PC-9 (cell line): ENCODE measurements at regions not wholly inside any gene's neighbourhood (a gene's known extent, or its start where the extent isn't known, plus 50 kb on each side); places are given as distances from the start of the nearest gene placed in this dataset.

ENCODE experiments used
- EZH2 ChIP-seq: fragments of 200-600 bp; sonication (generic); IDR thresholded peaks from 2 replicates; pipeline ENCODE4 v1.8.0; 2017; ENCODE audit warnings: antibody characterized with exemption, low read depth
- TF ChIP-seq, protein P1 (sequence below): fragments of 200-600 bp; sonication (generic); conservative IDR thresholded peaks from 2 replicates; pipeline ENCODE4 v1.6.1; 2017; ENCODE audit warnings: mixed run types, antibody characterized with exemption, mild to moderate bottlenecking, moderate library complexity

DNA sequence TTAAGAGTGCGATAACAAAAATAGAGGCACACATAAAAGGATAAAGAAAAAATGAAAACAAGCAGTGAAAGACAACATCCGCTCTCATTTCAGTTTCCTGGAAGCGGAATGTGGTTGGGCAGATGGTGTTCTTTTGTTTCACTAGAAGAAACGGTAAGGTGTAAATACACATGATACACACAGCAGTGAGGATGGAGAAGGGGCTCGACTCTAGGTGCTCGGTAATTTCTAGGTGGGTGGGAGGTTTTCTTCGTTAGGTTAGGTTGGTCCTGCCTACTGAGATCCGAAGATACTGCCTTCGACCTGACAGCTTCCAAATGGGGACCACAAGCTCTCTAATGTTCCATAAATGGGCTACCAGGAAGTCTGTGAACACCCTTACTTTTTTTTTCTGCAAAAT, 1082.5 kb downstream of the BCL11B start:
- TF ChIP-seq, protein P1, sequence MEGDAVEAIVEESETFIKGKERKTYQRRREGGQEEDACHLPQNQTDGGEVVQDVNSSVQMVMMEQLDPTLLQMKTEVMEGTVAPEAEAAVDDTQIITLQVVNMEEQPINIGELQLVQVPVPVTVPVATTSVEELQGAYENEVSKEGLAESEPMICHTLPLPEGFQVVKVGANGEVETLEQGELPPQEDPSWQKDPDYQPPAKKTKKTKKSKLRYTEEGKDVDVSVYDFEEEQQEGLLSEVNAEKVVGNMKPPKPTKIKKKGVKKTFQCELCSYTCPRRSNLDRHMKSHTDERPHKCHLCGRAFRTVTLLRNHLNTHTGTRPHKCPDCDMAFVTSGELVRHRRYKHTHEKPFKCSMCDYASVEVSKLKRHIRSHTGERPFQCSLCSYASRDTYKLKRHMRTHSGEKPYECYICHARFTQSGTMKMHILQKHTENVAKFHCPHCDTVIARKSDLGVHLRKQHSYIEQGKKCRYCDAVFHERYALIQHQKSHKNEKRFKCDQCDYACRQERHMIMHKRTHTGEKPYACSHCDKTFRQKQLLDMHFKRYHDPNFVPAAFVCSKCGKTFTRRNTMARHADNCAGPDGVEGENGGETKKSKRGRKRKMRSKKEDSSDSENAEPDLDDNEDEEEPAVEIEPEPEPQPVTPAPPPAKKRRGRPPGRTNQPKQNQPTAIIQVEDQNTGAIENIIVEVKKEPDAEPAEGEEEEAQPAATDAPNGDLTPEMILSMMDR = no peak
- no peak for TF ChIP-seq EZH2
